ENCODE measurements at regions not wholly inside any gene's neighbourhood (a gene's known extent, or its start where the extent isn't known, plus 50 kb on each side); places are given as distances from the start of the nearest gene placed in this dataset.

DNA sequence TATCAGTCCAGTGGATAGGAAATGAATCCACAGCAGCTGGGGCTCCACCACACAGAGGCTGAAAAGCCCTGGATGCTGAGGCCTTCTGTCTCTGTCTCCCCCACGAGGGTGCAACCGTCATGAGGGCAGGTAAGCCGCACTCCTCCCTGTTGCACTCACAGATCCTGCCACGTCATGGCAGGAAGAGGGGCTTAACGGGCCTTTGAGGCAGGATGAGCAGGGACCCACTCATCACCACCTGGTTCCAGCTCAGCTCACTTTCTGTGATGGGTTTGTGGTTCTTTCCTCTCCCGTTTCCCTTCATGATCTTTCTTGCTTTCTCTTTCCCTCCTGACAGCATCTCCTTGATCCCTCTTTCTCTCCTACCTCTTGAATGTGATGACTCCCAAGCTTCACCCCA lies 575.2 kb downstream of the CCDC171 start:
- no peak for DNase-seq (ENCODE audit: extremely low read depth, low read depth)

DNA sequence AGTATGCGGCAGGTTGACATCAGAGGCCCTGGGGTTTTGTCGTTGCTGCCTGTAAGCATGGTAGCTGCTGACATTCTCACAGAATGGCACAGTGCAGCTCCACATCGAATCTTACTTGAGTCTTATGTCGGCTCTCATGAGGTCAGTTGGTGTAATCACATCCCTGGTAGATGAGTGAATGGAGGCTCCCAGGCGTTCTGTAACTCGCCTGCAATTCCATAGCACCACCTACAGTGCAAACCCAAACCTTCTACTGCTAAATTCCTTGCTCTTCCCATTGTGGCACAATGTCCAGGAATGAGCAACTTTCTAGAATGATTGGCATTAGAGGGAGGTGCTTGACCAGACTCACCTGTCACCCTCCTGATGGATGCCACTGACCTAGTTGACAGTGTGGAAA lies 578.4 kb downstream of the CCDC171 start:
- no peak for DNase-seq (ENCODE audit: extremely low read depth, low read depth)

DNA sequence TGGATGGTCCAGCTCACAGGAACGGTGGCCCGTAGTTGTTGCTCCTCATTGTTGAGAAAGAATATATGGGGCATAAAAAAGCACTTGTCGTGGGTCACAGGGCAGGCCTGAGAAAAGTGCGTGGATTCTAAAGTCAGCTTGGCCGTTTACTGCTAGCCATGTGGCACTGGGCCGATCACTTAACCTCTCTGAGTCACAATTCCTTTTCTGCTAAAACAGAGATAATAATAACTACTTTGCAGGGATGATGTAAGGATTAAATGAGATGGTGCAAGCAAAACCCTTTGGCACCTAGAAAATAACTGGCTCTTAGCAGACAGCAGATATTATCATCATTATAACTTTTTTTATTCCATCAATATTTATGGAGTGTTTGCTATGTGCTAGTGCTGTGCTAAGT lies 579.7 kb downstream of the CCDC171 start:
- no peak for DNase-seq (ENCODE audit: extremely low read depth, low read depth)

DNA sequence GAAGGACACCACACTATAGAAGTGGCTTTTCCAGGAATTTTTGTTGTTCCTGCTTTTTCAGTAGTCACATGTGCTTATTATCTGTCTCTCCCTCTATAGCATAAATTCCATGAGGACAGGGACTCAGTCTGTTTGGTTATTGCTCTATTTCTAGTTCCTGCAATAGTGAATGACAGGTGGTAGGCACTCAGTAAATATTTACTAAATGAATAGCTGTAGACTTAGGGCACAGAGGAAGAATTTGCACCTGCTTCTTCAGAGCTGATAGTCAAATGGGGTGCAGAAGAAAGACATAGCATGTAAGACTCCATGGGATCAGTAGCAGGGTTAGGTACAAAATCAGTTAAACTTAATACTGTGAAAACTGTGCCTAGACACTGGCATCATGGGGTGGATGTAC lies 580.2 kb downstream of the CCDC171 start:
- DNase-seq (ENCODE audit: extremely low read depth, low read depth), result no peak

DNA sequence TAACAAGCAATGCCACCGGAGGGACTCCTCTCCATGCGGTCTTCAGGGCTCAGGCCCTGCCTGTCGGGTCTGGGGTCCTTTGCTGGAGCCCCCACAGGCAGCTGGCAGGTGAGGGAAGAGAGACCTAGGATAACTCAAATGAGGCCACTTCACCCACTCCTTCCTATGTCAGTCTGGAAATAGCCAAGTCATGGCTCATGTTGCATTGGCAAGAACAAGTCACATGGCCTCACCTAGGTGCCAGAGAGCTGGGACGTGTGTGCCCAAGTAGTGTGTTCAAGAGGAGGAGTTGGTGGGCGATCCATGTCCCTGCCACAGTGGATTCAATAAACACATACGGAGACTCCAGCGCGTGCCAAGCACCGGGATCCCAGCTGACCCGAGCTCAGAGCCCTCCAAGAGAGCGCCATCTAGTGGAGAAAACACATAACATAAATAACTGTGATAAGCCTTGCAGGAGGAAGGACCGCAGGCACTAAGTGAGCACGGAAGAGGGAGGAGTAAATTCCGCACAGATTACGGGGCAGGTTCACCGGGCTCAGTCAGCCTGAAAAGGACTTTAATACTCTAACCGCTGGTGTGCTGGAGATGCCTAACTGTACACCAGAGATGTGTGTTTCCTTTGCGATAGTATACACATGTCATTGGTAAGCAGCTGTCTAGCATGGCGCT lies 580.8 kb downstream of the CCDC171 start:
- peak; percentile 53 for DNase-seq (ENCODE audit: extremely low read depth, low read depth)

DNA sequence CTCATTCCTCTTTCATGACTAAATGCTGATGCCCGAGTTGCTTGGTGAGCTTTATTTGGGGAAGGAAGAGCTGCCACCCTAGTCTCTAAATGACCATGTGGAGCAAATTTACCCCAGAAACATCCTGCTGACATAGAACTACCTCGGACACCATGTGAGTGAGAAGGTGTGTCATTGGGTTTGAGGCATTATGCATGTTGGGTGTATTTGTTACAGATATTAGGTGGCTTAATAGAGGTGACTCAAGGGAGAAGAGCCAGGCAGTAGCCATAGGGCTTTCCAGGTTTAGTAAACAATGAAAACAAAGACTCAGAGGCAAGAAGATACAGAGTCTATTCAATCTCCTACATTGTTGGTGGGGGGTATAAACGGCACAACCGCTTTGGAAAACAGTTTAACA lies 581.5 kb downstream of the CCDC171 start:
- DNase-seq (ENCODE audit: extremely low read depth, low read depth), result no peak

DNA sequence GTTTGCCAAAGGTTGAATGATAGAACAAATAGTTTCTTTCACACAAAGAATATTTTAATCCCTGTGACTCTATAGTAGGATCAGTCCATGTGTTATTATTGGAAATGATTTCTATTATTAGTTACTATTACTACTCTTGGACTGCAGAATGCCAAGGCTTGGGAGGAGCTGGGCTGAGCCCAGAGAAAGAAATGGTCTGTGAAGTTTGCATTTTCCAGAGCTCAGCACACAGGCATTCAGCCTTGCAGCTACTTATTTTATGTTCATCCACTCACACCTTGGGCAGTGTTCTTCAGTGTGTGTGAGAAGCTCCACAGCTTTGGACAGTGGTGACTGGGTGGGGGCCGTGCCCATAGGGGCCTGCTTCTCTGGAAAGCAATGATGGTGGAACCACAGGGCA lies 583.1 kb downstream of the CCDC171 start:
- no peak for DNase-seq (ENCODE audit: extremely low read depth, low read depth)

DNA sequence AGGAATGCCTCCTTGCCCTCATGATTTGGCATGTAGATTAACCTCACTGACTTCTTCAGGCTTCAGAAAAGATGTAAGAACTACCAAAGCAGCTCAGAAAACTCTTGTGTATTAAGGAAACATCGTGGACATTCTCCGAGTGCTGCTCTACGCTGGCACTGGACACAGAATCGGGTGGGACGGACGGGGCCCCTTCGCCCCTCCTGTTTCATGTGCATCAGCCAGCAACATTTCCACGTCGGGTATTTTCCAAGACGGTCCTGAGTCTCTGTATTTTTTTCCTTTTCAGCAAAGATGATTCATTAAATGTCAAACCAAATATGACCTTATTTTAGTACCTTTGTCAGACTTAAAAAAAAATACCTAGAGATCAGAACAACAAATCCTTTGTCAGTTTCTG lies 583.6 kb downstream of the CCDC171 start:
- no peak for DNase-seq (ENCODE audit: extremely low read depth, low read depth)

DNA sequence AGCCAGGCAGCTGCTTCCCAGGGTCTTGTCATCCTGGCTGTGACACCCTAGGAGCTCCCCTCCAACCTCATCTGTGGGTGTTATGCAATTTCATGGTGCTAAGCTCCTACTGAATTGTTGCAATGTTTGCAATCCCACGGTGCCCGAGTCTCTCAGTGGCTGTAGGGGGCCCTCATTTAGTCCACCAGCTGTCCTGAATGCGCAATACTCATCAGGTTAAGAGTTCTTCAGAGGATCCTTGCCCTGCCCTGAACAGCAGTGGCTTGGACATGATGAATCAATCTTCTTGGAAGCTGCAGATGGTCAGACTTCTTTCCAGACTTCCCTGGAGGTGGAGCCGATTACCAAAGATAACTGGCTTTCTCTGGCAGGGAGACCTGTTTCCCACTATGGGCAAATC lies 584.1 kb downstream of the CCDC171 start:
- DNase-seq (ENCODE audit: extremely low read depth, low read depth), result no peak

DNA sequence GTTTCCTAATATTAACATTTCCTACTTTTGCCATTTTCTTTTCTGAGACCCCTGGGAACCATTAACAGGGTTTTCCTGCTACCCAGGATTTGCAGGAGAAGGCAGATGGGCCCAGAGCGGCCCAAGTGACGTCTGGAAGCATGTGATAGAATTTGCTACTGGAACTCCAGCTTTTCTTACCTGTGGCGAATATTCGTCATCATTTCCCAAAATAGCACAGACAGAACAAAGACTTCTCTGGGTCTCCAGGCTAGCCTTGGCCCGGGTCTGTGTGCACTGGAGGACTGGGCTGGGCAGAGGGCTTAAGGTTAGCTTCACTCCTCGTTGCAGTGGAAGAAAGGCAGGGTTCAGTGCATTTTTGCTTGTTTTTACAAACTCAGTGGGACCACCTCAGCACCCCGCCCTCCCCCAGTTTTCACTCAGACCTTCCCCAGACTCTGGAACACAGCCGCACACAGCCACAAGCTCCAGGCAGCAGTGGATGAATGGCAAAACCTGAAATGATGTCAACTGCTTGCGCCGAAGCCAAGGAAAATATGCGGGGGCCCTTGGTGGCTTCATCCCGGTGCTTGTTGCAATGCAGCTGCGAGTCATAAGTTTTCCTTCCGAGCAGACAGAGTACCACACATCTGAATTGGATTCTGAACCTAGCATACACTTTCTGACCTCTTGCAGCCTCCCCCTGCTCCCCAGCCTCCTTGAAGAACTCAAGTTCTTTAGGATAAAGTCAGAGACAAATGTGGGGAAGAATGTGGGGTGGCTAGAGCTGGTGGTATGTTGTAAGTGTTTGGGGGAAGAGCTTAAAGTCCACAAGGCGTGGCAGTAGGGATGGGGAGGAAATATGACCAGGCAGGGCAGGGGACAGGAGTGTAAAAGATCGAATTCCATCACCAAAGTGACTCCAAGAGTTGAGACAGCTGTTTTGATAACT lies 586.0 kb downstream of the CCDC171 start:
- no peak for DNase-seq (ENCODE audit: extremely low read depth, low read depth)

DNA sequence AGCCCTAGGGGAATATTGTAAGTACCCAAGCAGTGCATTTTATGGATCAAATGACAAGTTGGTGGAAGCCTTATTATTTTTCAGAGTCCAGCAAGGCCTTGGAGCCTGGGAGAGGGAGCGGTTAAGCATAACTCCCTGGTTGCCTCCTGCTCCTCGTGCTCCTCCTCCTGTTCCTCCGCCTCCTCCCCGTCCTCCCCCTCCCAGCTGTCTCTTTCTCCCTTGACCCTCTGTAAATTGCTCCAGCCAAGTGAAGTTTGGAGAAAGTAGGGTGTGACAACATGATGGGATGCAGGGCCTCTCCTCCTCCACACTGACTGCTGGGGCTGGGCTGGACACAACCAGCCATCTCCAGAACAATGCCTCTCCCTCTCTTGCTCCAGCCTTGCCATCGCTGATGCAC lies 586.9 kb downstream of the CCDC171 start:
- no peak for DNase-seq (ENCODE audit: extremely low read depth, low read depth)

DNA sequence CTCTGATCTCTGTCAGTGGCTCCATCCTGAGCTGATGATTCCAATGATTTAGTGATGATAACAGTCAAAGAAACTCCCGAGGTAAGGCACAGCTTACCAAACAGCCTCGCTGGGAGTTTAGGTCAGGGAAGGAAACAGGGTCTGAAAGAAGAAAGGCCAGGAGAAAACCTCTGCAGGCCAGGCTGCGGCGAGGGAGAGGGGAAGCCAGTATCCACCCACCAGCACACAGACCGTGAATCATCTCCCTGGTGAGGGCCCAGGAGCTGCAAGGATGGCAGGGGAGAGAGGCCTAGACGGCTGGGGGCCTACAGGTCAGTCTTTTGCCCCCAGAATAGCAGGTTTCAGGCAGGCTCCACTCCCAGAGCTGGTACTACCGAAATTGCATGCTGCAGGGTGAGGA lies 590.5 kb downstream of the CCDC171 start:
- DNase-seq (ENCODE audit: extremely low read depth, low read depth), result no peak

DNA sequence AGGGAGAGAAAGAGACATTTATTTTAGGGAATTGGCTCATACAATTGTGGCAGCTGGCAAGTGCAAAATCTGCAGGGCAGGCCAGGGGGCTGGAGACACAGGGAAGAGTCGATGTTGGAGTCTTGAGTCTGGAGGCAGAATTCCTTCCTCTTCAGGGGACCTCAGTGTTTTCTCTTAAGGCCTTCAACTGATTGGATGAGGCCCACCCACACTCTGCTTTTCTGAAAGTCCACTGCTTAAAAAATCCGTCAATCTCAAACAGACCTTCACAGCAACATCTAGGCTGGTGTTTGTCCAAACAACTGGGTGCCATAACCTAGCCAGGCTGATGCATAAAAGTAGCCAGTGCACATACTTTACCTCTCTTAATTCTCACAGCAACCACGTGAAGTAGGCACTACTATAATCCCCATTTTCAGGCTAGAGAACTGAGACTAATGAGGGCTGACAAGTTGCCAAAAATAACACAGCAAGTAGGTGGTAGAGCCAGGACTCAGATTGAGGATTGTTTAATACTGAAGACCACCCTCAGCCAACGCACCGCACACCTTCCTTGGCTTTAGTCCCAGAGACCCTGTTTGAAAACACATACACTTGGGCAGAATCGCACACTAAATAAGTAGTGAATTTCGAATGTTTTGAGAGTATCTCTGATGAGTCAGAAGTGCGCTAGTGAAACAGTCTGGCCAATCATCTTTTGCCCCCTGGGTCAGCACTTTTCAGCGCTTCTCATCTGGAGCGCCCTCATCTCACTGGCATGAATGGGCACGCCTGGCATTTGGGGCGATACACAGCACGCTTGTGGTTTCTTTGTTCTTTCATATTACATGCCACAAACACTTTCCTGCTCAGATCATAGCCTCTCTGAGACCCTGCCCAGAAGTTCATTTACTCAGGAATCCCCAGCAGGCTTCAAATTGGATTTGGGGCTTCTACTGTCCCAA lies 591.4 kb downstream of the CCDC171 start:
- no peak for DNase-seq (ENCODE audit: extremely low read depth, low read depth)

DNA sequence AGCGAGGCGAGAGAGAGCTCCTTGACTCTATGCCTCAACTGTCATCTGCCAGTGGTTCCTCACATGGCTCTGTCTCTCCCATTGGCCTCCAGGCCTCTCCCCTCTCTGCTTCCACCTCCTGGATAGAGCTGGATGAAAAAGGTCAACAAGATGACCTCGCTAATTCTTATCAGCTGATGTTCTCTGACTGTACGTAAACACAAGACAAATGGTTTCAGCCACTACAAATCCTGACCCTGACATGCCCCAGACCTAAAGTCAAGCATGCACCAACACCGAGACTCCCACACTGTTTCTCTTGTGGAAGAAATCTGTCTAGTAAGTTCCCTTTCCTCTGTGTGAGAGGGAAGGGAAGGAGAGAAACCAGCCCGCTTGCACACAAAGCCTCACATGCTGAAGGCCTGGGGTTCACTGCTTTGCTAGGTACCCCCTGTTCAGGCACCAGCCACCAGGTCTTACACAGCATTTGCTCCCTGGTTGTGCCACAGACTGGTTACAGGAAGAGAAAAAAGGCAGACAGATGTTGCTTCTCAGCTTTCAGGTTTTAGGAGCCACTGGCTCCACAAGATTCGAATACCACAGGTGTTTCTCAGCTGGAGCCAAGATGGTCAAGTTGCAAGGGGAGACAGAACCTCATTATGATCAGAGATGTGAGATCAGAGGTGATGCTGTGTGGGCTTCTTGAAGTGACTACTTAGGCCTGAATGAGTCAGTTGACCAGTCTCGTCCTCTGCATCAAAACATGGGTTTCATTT lies 592.5 kb downstream of the CCDC171 start:
- DNase-seq (ENCODE audit: extremely low read depth, low read depth), result no peak

DNA sequence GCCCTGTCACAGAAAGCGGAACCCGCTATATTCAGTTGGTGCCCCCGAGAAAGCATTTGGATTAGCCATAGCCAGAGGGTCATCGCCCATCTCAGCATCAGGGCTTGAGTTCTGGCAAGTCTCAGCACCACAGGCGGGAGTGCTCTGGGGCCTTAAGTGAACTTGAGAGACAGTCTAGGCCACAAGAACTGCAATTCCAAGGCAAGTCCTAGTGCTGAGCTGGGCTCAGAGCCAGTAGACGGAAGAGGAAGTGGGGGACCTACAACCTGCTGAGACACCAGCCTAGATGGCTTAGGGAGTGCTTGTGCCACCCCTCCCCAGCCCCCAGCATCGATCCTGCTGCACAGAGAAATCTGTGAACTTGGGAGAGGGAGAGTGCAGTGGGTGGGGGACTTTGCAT lies 594.9 kb downstream of the CCDC171 start:
- DNase-seq (ENCODE audit: extremely low read depth, low read depth), result no peak

DNA sequence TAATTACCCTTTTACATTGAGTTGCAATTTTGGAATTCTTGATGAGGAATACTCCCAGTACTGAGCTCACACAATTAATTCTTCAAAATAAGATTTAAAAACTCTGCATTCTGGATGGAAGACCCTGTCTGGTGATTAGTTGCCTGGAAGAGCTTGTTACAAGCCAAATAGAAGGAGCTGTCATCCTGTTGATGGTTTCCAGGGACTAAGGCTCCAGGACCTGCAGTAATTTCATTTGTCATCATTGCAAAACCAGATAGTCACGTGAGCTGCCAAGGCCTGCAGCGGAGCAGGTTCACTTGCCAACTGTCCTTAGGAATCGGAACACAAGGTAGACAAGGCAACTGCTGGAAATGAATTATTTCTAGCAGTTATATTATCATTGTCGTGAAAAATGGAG lies 597.7 kb downstream of the CCDC171 start:
- no peak for DNase-seq (ENCODE audit: extremely low read depth, low read depth)

DNA sequence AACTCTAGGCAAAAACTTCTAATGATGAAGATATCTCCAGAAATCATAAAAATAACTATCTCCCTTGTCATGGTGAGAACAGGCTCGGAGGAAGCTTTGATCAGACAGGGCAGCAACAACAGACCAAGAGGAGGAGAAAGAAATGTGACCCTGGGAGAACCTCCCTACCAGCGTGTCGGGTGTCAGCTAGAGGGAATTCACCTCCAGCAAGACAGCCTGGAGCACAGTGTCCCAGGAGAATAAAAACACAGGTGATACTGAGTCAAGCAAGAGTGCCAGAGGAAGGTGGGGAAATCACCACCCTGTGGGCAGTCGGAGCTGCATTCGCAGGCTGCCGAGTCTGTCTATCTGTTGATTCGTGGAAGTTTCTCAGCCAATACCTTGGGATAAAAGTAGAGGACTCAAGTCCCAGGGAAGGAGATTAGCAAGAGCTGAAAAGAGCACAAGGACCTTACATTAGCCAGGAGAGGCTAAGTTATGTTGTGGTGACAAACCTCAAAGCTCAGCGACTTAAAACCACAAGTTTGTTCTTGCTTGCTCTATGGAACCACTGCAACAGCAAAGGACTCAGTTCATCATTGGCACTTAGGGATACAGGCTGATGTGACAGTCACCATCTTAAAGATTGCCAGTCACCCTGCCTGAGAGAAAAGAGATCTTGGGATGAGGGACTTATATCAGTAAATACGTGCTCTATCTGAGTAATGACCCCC lies 598.3 kb downstream of the CCDC171 start:
- DNase-seq (ENCODE audit: extremely low read depth, low read depth), result no peak

DNA sequence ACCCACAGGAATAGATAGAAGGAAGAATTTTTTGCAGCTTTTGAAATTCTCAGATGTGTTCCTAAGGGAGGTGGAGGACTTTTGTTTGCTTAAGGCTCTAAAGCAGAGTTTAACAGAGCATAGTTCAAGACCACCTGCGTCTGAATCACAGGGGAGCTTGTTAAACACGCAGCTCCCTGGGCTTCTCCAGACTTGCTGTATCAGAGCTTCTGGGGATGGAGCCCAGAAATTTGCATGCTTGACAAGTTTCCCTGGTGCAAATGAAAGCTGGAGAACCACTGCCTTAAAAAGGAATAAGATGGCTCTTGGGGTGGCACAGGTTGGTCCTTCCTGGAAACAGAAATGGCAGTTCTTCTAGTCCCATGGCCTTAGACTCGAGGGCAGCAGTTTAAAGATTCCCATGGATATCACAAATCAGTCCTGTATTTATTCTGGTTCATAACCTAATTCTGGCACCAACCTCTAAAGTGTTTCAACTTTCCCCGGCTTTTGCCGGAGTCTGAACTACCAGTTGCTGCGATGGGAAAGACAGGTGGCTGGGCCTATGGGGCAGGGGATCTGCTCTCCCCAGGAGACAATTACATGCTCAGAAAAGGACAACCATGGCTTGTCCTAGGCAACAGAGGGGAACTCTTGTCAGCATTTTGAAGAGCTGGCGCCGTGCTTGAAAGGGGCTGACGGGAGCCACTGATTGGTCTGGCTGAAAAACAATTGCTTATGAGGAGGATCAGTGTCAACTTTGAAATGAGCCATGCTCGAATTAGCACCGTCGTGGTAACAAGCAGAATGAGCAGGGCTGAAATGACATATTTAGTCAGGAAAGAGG lies 599.6 kb downstream of the CCDC171 start:
- no peak for DNase-seq (ENCODE audit: extremely low read depth, low read depth)

DNA sequence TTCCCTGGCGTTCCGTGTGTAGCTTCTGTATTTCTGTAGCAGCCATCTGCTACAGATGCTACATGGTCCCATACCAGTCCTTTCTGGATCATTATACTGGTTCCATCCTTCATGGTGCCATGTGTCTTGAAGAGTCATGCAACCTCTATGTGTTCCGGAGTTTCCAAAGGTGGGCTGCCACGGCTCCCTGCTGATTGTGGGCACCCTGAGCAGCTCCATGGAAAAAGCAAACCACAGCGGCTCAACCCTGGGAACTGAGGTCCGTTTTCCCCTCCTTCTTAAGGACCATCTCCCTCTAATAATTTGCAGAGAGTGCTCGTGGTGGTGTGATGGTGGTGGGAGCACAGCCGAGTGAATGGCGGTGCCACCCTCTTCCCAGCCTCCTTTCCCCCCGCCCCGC lies 600.4 kb downstream of the CCDC171 start:
- no peak for DNase-seq (ENCODE audit: extremely low read depth, low read depth)

Data from NCI-H460 (cell line).